ENCODE measurements at regions not wholly inside any gene's neighbourhood (a gene's known extent, or its start where the extent isn't known, plus 50 kb on each side); places are given as distances from the start of the nearest gene placed in this dataset.

DNA sequence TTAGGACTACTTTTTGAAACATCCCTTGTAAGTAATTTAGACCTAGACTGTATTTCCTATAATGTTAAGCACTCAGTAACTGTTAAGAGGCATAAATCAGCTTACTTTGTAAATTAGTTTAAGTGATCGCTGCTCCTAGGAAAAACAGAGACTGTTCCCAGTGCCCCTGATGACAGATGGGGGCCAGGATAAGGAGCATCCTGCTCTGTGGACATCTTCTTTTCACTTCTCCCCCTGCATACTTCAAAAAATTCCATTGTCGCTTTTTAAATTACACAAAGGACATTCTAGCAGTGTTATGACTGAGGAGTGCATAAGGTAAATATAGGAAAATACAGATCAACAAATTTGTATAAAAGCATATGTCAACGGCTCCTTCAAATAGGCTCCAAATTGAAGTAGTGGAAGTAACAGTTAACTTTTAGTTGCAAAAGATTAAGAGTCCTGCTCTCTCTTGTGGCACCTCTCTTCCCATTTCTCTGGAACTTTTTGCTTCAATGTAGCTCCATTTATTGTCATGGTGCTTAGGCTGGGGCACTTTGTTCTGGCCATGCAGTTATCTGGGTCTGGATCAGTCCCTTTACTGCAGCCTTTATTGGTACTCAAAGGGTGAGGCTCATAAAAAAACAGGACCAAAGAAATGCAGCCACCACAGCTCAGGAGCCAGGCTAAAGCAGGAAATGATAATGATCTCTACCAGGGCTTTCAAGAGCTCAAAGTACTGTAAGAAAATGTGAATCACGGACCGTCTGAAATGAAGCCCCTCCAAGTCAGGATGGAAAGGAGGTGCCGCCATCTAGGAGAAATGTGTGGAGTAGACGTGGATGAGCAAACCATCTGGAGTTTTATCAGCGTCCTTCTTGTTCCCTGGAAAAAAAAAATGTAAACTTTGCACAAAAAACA is 162.1 kb upstream of the ZNF516 start:
- no peak for DNase-seq (ENCODE audit: low spot score)
- H3K36me3 Mint-ChIP-seq (ENCODE audit: low read depth), result no peaks in the 10 kb centered on the region
- H3K4me1 Mint-ChIP-seq (ENCODE audit: low read depth), result no peaks in the 10 kb centered on the region
- no peak overlapping the region for H3K4me3 Mint-ChIP-seq (ENCODE audit: unreplicated experiment)
- H3K27ac Mint-ChIP-seq (ENCODE audit: unreplicated experiment), result no peak overlapping the region
- H3K9me3 Mint-ChIP-seq (ENCODE audit: low read depth), result no peaks in the 10 kb centered on the region
- peaks cover 30% of the 10 kb centered on the region for H3K27me3 Mint-ChIP-seq (ENCODE audit: low read depth)
- TF ChIP-seq, protein P1, sequence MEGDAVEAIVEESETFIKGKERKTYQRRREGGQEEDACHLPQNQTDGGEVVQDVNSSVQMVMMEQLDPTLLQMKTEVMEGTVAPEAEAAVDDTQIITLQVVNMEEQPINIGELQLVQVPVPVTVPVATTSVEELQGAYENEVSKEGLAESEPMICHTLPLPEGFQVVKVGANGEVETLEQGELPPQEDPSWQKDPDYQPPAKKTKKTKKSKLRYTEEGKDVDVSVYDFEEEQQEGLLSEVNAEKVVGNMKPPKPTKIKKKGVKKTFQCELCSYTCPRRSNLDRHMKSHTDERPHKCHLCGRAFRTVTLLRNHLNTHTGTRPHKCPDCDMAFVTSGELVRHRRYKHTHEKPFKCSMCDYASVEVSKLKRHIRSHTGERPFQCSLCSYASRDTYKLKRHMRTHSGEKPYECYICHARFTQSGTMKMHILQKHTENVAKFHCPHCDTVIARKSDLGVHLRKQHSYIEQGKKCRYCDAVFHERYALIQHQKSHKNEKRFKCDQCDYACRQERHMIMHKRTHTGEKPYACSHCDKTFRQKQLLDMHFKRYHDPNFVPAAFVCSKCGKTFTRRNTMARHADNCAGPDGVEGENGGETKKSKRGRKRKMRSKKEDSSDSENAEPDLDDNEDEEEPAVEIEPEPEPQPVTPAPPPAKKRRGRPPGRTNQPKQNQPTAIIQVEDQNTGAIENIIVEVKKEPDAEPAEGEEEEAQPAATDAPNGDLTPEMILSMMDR (IDR thresholded peaks at IDR 0.05), result no peak

GRCh38 chr18:76654577-76654976 is 159.5 kb upstream of the ZNF516 start:
- no peak overlapping the region for H3K4me3 Mint-ChIP-seq (ENCODE audit: unreplicated experiment)
- no peak for DNase-seq (ENCODE audit: low spot score)

DNA sequence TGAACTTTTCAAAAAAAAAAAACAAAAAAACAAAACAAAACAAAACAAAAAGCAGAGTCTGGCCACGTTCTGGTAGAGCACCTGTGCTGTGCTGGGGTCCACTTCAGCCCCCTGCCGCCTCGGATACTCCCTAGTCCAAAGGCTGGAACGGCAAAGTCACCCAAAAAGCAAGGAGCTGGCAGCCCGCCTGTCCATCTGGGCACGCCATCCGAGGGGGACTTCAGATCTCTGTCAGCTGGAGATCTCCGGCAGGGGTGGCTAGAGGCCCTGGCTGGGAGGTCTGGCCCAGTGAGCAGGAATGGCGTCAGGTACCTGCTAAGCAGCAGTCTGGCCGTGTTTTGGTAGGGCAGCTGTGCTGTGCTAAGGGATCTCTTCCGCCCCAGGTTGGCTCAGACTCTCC is 152.3 kb upstream of the ZNF516 start:
- H3K9me3 Mint-ChIP-seq (ENCODE audit: low read depth), result no peaks in the 10 kb centered on the region
- DNase-seq (ENCODE audit: low spot score), result no peak
- H3K4me1 Mint-ChIP-seq (ENCODE audit: low read depth), result no peaks in the 10 kb centered on the region
- TF ChIP-seq, protein P1 (IDR thresholded peaks at IDR 0.05), result no peak
- no peak overlapping the region for H3K4me3 Mint-ChIP-seq (ENCODE audit: unreplicated experiment)
- no peaks in the 10 kb centered on the region for H3K36me3 Mint-ChIP-seq (ENCODE audit: low read depth)
- H3K27me3 Mint-ChIP-seq (ENCODE audit: low read depth), result peaks cover 26% of the 10 kb centered on the region
- no peak overlapping the region for H3K27ac Mint-ChIP-seq (ENCODE audit: unreplicated experiment)

More at GRCh38 chr18:76654577-76654976, 159.5 kb upstream of the ZNF516 start:
- no peaks in the 10 kb centered on the region for H3K36me3 Mint-ChIP-seq (ENCODE audit: low read depth)
- no peaks in the 10 kb centered on the region for H3K4me1 Mint-ChIP-seq (ENCODE audit: low read depth)
- no peaks in the 10 kb centered on the region for H3K9me3 Mint-ChIP-seq (ENCODE audit: low read depth)
- TF ChIP-seq, protein P1 (IDR thresholded peaks at IDR 0.05), result no peak
- H3K27ac Mint-ChIP-seq (ENCODE audit: unreplicated experiment), result no peak overlapping the region
- H3K27me3 Mint-ChIP-seq (ENCODE audit: low read depth), result peaks cover 41% of the 10 kb centered on the region

DNA sequence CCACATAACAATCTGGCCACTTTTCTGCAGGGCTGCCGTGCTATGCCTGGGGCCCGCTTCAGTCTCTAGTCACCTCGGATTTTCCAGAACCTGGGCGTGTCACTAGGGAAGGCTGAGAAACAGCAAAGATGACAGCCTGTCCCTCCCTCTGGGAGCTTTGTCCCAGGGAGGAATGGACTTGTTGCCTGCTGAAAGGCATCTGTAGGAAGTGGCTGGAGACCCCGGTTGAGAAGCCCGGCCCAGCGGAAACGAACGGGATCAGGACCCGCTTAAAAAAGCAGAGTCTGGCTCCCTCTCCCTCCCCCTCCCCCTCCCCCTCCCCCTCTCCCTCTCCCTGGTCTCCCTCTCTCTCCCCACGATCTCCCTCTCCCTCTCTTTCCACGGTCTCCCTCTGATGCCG is 149.5 kb upstream of the ZNF516 start:
- no peak overlapping the region for H3K4me3 Mint-ChIP-seq (ENCODE audit: unreplicated experiment)
- TF ChIP-seq, protein P1 (IDR thresholded peaks at IDR 0.05), result no peak
- H3K4me1 Mint-ChIP-seq (ENCODE audit: low read depth), result no peaks in the 10 kb centered on the region
- no peak overlapping the region for H3K27ac Mint-ChIP-seq (ENCODE audit: unreplicated experiment)
- H3K27me3 Mint-ChIP-seq (ENCODE audit: low read depth), result peaks cover 6% of the 10 kb centered on the region
- no peak for DNase-seq (ENCODE audit: low spot score)
- H3K9me3 Mint-ChIP-seq (ENCODE audit: low read depth), result peaks cover 6% of the 10 kb centered on the region
- H3K36me3 Mint-ChIP-seq (ENCODE audit: low read depth), result no peaks in the 10 kb centered on the region

- TF ChIP-seq, protein P1 (IDR thresholded peaks at IDR 0.05), result no peak
- DNase-seq (ENCODE audit: low spot score), result no peak
- Mint-ChIP-seq H3K27ac (ENCODE audit: unreplicated experiment) (no peak overlapping the region), H3K4me3 (ENCODE audit: unreplicated experiment) (no peak overlapping the region), H3K27me3 (ENCODE audit: low read depth) (peaks cover 3% of the 10 kb centered on the region), H3K36me3 (ENCODE audit: low read depth) (no peaks in the 10 kb centered on the region), H3K9me3 (ENCODE audit: low read depth) (peaks cover 6% of the 10 kb centered on the region), H3K4me1 (ENCODE audit: low read depth) (no peaks in the 10 kb centered on the region)
Measured at GRCh38 chr18:76643996-76644395, 149.0 kb upstream of the ZNF516 start.
